ENCODE measurements at regions not wholly inside any gene's neighbourhood (a gene's known extent, or its start where the extent isn't known, plus 50 kb on each side); places are given as distances from the start of the nearest gene placed in this dataset.

GRCh38 chr11:80598905-80599304 is 1158.1 kb upstream of the TENM4 start:
- no peaks in the 10 kb centered on the region for H3K27me3 ChIP-seq

GRCh38 chr11:80596291-80596810 is 1155.5 kb upstream of the TENM4 start:
- H3K79me2 ChIP-seq: no peaks in the 10 kb centered on the region
- H3K9me3 ChIP-seq (ENCODE audit: low read depth): no peaks in the 10 kb centered on the region
- H4K20me1 ChIP-seq (ENCODE audit: insufficient read depth, poor library complexity, severe bottlenecking): no peaks in the 10 kb centered on the region
- no peaks in the 10 kb centered on the region for H3K9me2 ChIP-seq (replicated peaks; ENCODE audit: insufficient read depth)
- H3K4me1 ChIP-seq (ENCODE audit: insufficient read depth): peaks cover 15% of the 10 kb centered on the region
- no peaks in the 10 kb centered on the region for H3K27me3 ChIP-seq
- no peak overlapping the region for H2AFZ ChIP-seq
- H3K27ac ChIP-seq: no peak overlapping the region
- WGBS (ENCODE audit: low lambda C conversion rate, missing lambda C conversion rate): 90% methylated on average over 3 of the region's 3 CpGs
- no peaks in the 10 kb centered on the region for H3K36me3 ChIP-seq (replicated peaks; ENCODE audit: insufficient read depth, low read depth)
- TF ChIP-seq EZH2phosphoT487 (IDR thresholded peaks at IDR 0.05; ENCODE audit: low read depth, severe bottlenecking, unreplicated experiment) (no peak), EZH2 (IDR thresholded peaks at IDR 0.05; ENCODE audit: borderline replicate concordance) (no peak), CTCF (IDR thresholded peaks at IDR 0.05; ENCODE audit: poor library complexity) (no peak)
- H3K4me3 ChIP-seq: no peak overlapping the region
- H3K4me2 ChIP-seq: no peak overlapping the region
- DNase-seq (ENCODE audit: low spot score): no peak

More at GRCh38 chr11:80598905-80599304, 1158.1 kb upstream of the TENM4 start:
- no peaks in the 10 kb centered on the region for H3K36me3 ChIP-seq (replicated peaks; ENCODE audit: insufficient read depth, low read depth)
- no peaks in the 10 kb centered on the region for H3K9me2 ChIP-seq (replicated peaks; ENCODE audit: insufficient read depth)
- H3K27ac ChIP-seq: no peak overlapping the region
- H3K4me2 ChIP-seq: no peak overlapping the region
- H3K4me1 ChIP-seq (ENCODE audit: insufficient read depth): peaks cover 7% of the 10 kb centered on the region
- no peak for DNase-seq (ENCODE audit: low spot score)
- no peaks in the 10 kb centered on the region for H3K9me3 ChIP-seq (ENCODE audit: low read depth)
- no peak overlapping the region for H3K4me3 ChIP-seq
- TF ChIP-seq EZH2phosphoT487 (IDR thresholded peaks at IDR 0.05; ENCODE audit: low read depth, severe bottlenecking, unreplicated experiment) (no peak), CTCF (IDR thresholded peaks at IDR 0.05; ENCODE audit: poor library complexity) (no peak), EZH2 (IDR thresholded peaks at IDR 0.05; ENCODE audit: borderline replicate concordance) (no peak)
- H3K79me2 ChIP-seq: no peaks in the 10 kb centered on the region
- H4K20me1 ChIP-seq (ENCODE audit: insufficient read depth, poor library complexity, severe bottlenecking): no peaks in the 10 kb centered on the region
- no peak overlapping the region for H2AFZ ChIP-seq
- WGBS (ENCODE audit: low lambda C conversion rate, missing lambda C conversion rate): 98% methylated on average over 6 of the region's 6 CpGs

- Histone ChIP-seq H3K4me2 (peak overlapping the region; percentile 4), H3K9me3 (ENCODE audit: low read depth) (no peaks in the 10 kb centered on the region), H4K20me1 (ENCODE audit: insufficient read depth, poor library complexity, severe bottlenecking) (no peaks in the 10 kb centered on the region), H3K4me1 (ENCODE audit: insufficient read depth) (peaks cover 15% of the 10 kb centered on the region), H3K79me2 (no peaks in the 10 kb centered on the region), H2AFZ (no peak overlapping the region), H3K27me3 (no peaks in the 10 kb centered on the region), H3K27ac (peak overlapping the region; percentile 59), H3K9me2 (replicated peaks; ENCODE audit: insufficient read depth) (no peaks in the 10 kb centered on the region), H3K36me3 (replicated peaks; ENCODE audit: insufficient read depth, low read depth) (no peaks in the 10 kb centered on the region), H3K4me3 (no peak overlapping the region)
- 14% methylated on average over 4 of the region's 4 CpGs for WGBS (ENCODE audit: low lambda C conversion rate, missing lambda C conversion rate)
- TF ChIP-seq CTCF (IDR thresholded peaks at IDR 0.05; ENCODE audit: poor library complexity) (no peak), EZH2 (IDR thresholded peaks at IDR 0.05; ENCODE audit: borderline replicate concordance) (no peak), EZH2phosphoT487 (IDR thresholded peaks at IDR 0.05; ENCODE audit: low read depth, severe bottlenecking, unreplicated experiment) (no peak)
- DNase-seq (ENCODE audit: low spot score): peak; percentile 48
These were observed 1154.2 kb upstream of the TENM4 start for GRCh38 chr11:80595011-80595410.
